SK-N-SH (cell line): ENCODE measurements at regions not wholly inside any gene's neighbourhood (a gene's known extent, or its start where the extent isn't known, plus 50 kb on each side); places are given as distances from the start of the nearest gene placed in this dataset.

Experiments
- CTCF ChIA-PET: fragments of 300-600, 350-600 bp; formaldehyde crosslinking; extraction: SDS; loops from one replicate; lab custom pipeline; 2021; lab: Yijun Ruan, JAX
- POLR2A ChIA-PET: fragments of 350-600 bp; sonication (Branson Sonifier 250); formaldehyde crosslinking; extraction: SDS; loops from one replicate; lab custom pipeline; 2020; ENCODE audit warnings: antibody characterized with exemption, inconsistent platforms; lab: Yijun Ruan, JAX
- DNase-seq: peaks from one replicate; pipeline ENCODE4 v3.0.0; 2012
- H2AFZ ChIP-seq: fragments of 200-600 bp; sonication (generic); 2 replicates; pipeline ENCODE4 v1.8.1; 2016; ENCODE audit warnings: antibody characterized with exemption, mild to moderate bottlenecking, low read depth
- H3F3A ChIP-seq: fragments of 200-600 bp; sonication (generic); replicated peaks from 2 replicates; pipeline ENCODE3; 2016; ENCODE audit warnings: antibody characterized with exemption, mild to moderate bottlenecking; ENCODE audit not compliant: insufficient read depth
- H3K27ac ChIP-seq, 2 experiments: fragments of 200-500 bp in 1 of 2; fragments of 200-600 bp in 1 of 2; sonication (Bioruptor generic) in 1 of 2; sonication (generic), shearing (Covaris generic) in 1 of 2; 2 replicates each; pipeline versions ENCODE4 v1.5.1 to v1.6.1; 2014 to 2016; ENCODE audit warnings: low read depth in 2 of 2, inconsistent platforms in 1 of 2, low read length in 1 of 2, mild to moderate bottlenecking in 1 of 2, mixed read lengths in 1 of 2
- H3K27me3 ChIP-seq: fragments of 200-600 bp; sonication (generic), shearing (Covaris generic); 2 replicates; pipeline ENCODE4 v1.6.1; 2016; ENCODE audit warnings: mixed run types; ENCODE audit not compliant: insufficient read depth
- H3K36me3 ChIP-seq, 2 experiments: fragments of 200-500 bp in 1 of 2; fragments of 200-600 bp in 1 of 2; sonication (Bioruptor generic) in 1 of 2; sonication (generic) in 1 of 2; replicated peaks in 1 of 2; 2 replicates each; pipeline versions ENCODE3 to v1.5.1; 2014 to 2016; ENCODE audit warnings: low read length in 1 of 2, mild to moderate bottlenecking in 1 of 2; ENCODE audit not compliant: insufficient read depth in 2 of 2, control insufficient read depth in 1 of 2
- H3K4me1 ChIP-seq, 2 experiments: fragments of 200-500 bp in 1 of 2; fragments of 200-600 bp in 1 of 2; sonication (Bioruptor generic) in 1 of 2; sonication (generic), shearing (Covaris generic) in 1 of 2; 2 replicates each; pipeline versions ENCODE4 v1.5.1 to v1.6.1; 2014 to 2016; ENCODE audit warnings: low read depth in 1 of 2, low read length in 1 of 2, mixed run types in 1 of 2; ENCODE audit not compliant: insufficient read depth in 2 of 2, control insufficient read depth in 1 of 2
- H3K4me2 ChIP-seq: fragments of 200-600 bp; sonication (generic), shearing (Covaris generic); 2 replicates; pipeline ENCODE4 v1.6.1; 2017; ENCODE audit warnings: mixed run types
- H3K4me3 ChIP-seq, 2 experiments: fragments of 200-500 bp in 1 of 2; fragments of 200-600 bp in 1 of 2; sonication (Bioruptor generic) in 1 of 2; sonication (generic), shearing (Covaris generic) in 1 of 2; 2 replicates each; pipeline versions ENCODE4 v1.5.1 to v1.8.1; 2014 to 2016; ENCODE audit warnings: low read depth in 2 of 2, inconsistent platforms in 1 of 2, low read length in 1 of 2, mild to moderate bottlenecking in 1 of 2, mixed read lengths in 1 of 2, moderate library complexity in 1 of 2
- H3K79me2 ChIP-seq: fragments of 200-600 bp; sonication (generic); 2 replicates; pipeline ENCODE4 v1.8.1; 2017; ENCODE audit warnings: mild to moderate bottlenecking; ENCODE audit not compliant: insufficient read depth
- H3K9ac ChIP-seq: fragments of 200-600 bp; sonication (generic); 2 replicates; pipeline ENCODE4 v1.6.1; 2017; ENCODE audit warnings: mixed run types
- H3K9me2 ChIP-seq: fragments of 200-600 bp; sonication (generic); 2 replicates; pipeline ENCODE4 v1.6.1; 2017; ENCODE audit warnings: mixed run types
- H3K9me3 ChIP-seq: fragments of 200-600 bp; sonication (generic); 2 replicates; pipeline ENCODE4 v1.6.1; 2017; ENCODE audit warnings: mixed run types, mild to moderate bottlenecking, moderate library complexity
- H4K20me1 ChIP-seq: fragments of 200-600 bp; sonication (generic); 2 replicates; pipeline ENCODE4 v1.6.1; 2017; ENCODE audit warnings: mild to moderate bottlenecking, mixed run types; ENCODE audit not compliant: insufficient read depth
- EP300 ChIP-seq, 2 experiments: IDR thresholded peaks; 2 replicates each; pipeline versions ENCODE4 v1.4.0 to v1.6.1; 2012; ENCODE audit warnings: borderline replicate concordance in 1 of 2, low read depth in 1 of 2, low read length in 1 of 2
- FOSL2 ChIP-seq: IDR thresholded peaks from 2 replicates; pipeline ENCODE4 v1.4.0; 2012; ENCODE audit warnings: low read depth, mild to moderate bottlenecking, moderate library complexity, borderline replicate concordance
- FOXM1 ChIP-seq: IDR thresholded peaks from 2 replicates; pipeline ENCODE4 v1.4.0; 2012; ENCODE audit warnings: low read depth, mild to moderate bottlenecking
- GATA2 ChIP-seq: sonication (generic); formaldehyde crosslinking; IDR thresholded peaks from 2 replicates; pipeline ENCODE4 v1.5.0; 2020; ENCODE audit warnings: mild to moderate bottlenecking, missing genetic modification reagents
- JUND ChIP-seq: IDR thresholded peaks from 2 replicates; pipeline ENCODE4 v1.4.0; 2012
- MEF2A ChIP-seq: IDR thresholded peaks from 2 replicates; pipeline ENCODE4 v1.4.0; 2012; ENCODE audit warnings: low read depth, borderline replicate concordance
- NFIC ChIP-seq: IDR thresholded peaks from 2 replicates; pipeline ENCODE4 v1.4.0; 2012; ENCODE audit warnings: borderline replicate concordance
- NRF1 ChIP-seq: IDR thresholded peaks from 2 replicates; pipeline ENCODE4 v1.6.1; 2012; ENCODE audit warnings: low read depth, mild to moderate bottlenecking, low read length
- RAD21 ChIP-seq: IDR thresholded peaks from 2 replicates; pipeline ENCODE4 v1.6.1; 2012; ENCODE audit warnings: mild to moderate bottlenecking, low read length
- RCOR1 ChIP-seq: fragments of 150-350 bp; IDR thresholded peaks from 2 replicates; pipeline ENCODE4 v1.6.1; 2017; ENCODE audit warnings: antibody characterized with exemption, low read length
- RFX5 ChIP-seq: IDR thresholded peaks from 2 replicates; pipeline ENCODE4 v1.6.1; 2012; ENCODE audit warnings: mild to moderate bottlenecking, improper control_type of control experiment, low read length
- RXRA ChIP-seq: IDR thresholded peaks from 2 replicates; pipeline ENCODE4 v1.4.0; 2012; ENCODE audit warnings: low read depth, mild to moderate bottlenecking, borderline replicate concordance
- SMC3 ChIP-seq: IDR thresholded peaks from 2 replicates; pipeline ENCODE4 v1.6.1; 2012; ENCODE audit warnings: low read depth, low read length, improper control_type of control experiment
- TAF1 ChIP-seq: IDR thresholded peaks from 2 replicates; pipeline ENCODE4 v1.6.1; 2012; ENCODE audit warnings: low read depth, mild to moderate bottlenecking, low read length, moderate library complexity, borderline replicate concordance
- TCF12 ChIP-seq: IDR thresholded peaks from 2 replicates; pipeline ENCODE4 v1.4.0; 2012
- TEAD4 ChIP-seq: IDR thresholded peaks from 2 replicates; pipeline ENCODE4 v1.4.0; 2012; ENCODE audit warnings: mild to moderate bottlenecking, borderline replicate concordance; ENCODE audit not compliant: insufficient read depth
- WGBS: methylation state at CpG from one replicate; pipeline ENCODE4 v1.1.6; 2017; ENCODE audit warnings: low lambda C conversion rate; 5-methylcytosine and 5-hydroxymethylcytosine counted together
- TF ChIP-seq, protein P1 (sequence below): fragments of 150-350 bp; IDR thresholded peaks from 2 replicates; pipeline ENCODE4 v1.6.1; 2017; ENCODE audit warnings: antibody characterized with exemption, low read length, low read depth, borderline replicate concordance
- TF ChIP-seq, protein P2 (sequence below): IDR thresholded peaks from 2 replicates; pipeline ENCODE4; 2012
- TF ChIP-seq, protein P3 (sequence below): fragments of 200-600 bp; sonication (generic); IDR thresholded peaks from 2 replicates; pipeline ENCODE4 v1.6.1; 2017; ENCODE audit warnings: antibody characterized with exemption, mild to moderate bottlenecking, moderate library complexity
- TF ChIP-seq, protein P4 (sequence below): fragments of 150-350 bp; IDR thresholded peaks from 2 replicates; pipeline ENCODE4 v1.6.1; 2016; ENCODE audit warnings: mild to moderate bottlenecking, low read depth, low read length

DNA sequence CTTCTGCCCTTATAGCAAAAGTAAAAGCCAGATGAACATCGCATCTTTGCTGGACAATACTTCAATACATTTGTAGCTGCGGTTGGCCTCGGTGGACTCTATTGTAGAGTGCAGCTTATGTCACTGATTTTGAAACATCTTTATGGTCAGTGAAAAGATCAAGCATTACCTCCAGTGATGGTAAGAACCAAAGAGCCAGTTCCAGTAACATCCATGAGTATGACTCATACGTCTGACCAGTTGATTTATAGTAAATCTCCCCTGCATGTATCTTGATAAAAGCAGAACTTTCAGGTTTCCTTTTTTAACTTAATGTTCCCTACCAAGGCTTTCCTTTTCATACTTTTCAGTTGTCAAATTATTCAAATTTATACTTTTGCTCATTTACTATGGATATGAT lies 119.2 kb upstream of the HNRNPA3 start:
- CTCF ChIA-PET, result interaction anchor here (0.8 kb wide), 1 partner anchor 56 kb away, joined by 3 read pairs; no protein-coding TSS in a partner anchor

DNA sequence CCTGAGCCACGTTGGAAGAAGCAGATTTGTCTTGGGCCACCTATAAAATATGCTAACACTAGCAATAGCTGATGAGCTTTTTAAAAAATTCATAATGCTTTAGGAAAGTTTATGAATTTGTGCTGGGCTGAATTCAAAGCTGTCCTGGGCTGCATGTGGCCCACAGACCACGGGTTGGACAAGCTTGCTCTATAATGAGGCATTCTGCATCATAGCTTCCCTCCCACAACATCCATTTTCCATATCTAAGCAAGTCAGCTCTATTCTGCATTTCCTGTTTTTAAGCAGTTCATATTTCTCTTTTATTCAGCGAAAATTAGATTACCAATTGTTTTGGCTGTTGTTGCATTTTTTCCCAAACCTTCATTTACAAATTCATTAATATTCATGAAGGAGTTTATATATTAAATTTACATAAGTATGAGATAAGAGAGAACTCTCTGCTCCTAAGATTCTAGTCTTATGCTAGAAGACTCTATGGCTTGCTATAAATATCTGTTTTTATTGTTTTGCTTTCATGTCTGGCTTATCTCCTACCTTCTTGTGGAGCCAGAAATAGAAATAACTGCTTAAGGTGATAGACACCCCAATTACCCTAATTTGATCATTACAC lies 114.5 kb upstream of the HNRNPA3 start:
- no peaks in the 10 kb centered on the region for H3K79me2 ChIP-seq
- ChIA-PET CTCF (interaction anchor here (1.0 kb wide), 1 partner anchor 9 kb away, joined by 3 read pairs; no protein-coding TSS in a partner anchor), POLR2A (no interaction called here)
- no peaks in the 10 kb centered on the region for H4K20me1 ChIP-seq
- H3K9ac ChIP-seq, result no peak overlapping the region
- H3F3A ChIP-seq, result no peaks in the 10 kb centered on the region
- H3K9me2 ChIP-seq, result no peaks in the 10 kb centered on the region
- H3K4me3 ChIP-seq, result no peak overlapping the region
- H2AFZ ChIP-seq, result no peak overlapping the region
- H3K36me3 ChIP-seq, result no peaks in the 10 kb centered on the region
- no peaks in the 10 kb centered on the region for H3K4me1 ChIP-seq
- H3K9me3 ChIP-seq, result no peaks in the 10 kb centered on the region
- no peak for DNase-seq
- H3K4me2 ChIP-seq, result no peak overlapping the region
- no peaks in the 10 kb centered on the region for H3K27me3 ChIP-seq
- H3K27ac ChIP-seq, result no peak overlapping the region
- 15% methylated on average over 3 of the region's 3 CpGs for WGBS
- TF ChIP-seq, protein P1, sequence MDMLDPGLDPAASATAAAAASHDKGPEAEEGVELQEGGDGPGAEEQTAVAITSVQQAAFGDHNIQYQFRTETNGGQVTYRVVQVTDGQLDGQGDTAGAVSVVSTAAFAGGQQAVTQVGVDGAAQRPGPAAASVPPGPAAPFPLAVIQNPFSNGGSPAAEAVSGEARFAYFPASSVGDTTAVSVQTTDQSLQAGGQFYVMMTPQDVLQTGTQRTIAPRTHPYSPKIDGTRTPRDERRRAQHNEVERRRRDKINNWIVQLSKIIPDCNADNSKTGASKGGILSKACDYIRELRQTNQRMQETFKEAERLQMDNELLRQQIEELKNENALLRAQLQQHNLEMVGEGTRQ, result no peak
- TF ChIP-seq JUND (no peak), RXRA (no peak), FOXM1 (no peak), EP300 (IDR thresholded peaks at IDR 0.05; ENCODE audit: borderline replicate concordance in 1 of 2, low read depth in 1 of 2, low read length in 1 of 2) (no peak), TAF1 (no peak), NFIC (no peak), NRF1 (no peak), TEAD4 (no peak), SMC3 (no peak), RCOR1 (no peak), RAD21 (no peak), GATA2 (CRISPR knock-in tag) (no peak), FOSL2 (no peak), MEF2A (no peak)
- TF ChIP-seq, protein P2, sequence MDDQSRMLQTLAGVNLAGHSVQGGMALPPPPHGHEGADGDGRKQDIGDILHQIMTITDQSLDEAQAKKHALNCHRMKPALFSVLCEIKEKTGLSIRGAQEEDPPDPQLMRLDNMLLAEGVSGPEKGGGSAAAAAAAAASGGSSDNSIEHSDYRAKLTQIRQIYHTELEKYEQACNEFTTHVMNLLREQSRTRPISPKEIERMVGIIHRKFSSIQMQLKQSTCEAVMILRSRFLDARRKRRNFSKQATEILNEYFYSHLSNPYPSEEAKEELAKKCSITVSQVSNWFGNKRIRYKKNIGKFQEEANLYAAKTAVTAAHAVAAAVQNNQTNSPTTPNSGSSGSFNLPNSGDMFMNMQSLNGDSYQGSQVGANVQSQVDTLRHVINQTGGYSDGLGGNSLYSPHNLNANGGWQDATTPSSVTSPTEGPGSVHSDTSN, result no peak

More for the DNA sequence above, 119.2 kb upstream of the HNRNPA3 start:
- TF ChIP-seq, protein P3, sequence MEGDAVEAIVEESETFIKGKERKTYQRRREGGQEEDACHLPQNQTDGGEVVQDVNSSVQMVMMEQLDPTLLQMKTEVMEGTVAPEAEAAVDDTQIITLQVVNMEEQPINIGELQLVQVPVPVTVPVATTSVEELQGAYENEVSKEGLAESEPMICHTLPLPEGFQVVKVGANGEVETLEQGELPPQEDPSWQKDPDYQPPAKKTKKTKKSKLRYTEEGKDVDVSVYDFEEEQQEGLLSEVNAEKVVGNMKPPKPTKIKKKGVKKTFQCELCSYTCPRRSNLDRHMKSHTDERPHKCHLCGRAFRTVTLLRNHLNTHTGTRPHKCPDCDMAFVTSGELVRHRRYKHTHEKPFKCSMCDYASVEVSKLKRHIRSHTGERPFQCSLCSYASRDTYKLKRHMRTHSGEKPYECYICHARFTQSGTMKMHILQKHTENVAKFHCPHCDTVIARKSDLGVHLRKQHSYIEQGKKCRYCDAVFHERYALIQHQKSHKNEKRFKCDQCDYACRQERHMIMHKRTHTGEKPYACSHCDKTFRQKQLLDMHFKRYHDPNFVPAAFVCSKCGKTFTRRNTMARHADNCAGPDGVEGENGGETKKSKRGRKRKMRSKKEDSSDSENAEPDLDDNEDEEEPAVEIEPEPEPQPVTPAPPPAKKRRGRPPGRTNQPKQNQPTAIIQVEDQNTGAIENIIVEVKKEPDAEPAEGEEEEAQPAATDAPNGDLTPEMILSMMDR, result no peak
- TF ChIP-seq, protein P1, result no peak
- TF ChIP-seq NRF1 (no peak), TCF12 (no peak), RFX5 (no peak), FOXM1 (no peak)
- TF ChIP-seq, protein P4, sequence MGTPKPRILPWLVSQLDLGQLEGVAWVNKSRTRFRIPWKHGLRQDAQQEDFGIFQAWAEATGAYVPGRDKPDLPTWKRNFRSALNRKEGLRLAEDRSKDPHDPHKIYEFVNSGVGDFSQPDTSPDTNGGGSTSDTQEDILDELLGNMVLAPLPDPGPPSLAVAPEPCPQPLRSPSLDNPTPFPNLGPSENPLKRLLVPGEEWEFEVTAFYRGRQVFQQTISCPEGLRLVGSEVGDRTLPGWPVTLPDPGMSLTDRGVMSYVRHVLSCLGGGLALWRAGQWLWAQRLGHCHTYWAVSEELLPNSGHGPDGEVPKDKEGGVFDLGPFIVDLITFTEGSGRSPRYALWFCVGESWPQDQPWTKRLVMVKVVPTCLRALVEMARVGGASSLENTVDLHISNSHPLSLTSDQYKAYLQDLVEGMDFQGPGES, result no peak
- Histone ChIP-seq H3K79me2 (no peaks in the 10 kb centered on the region), H3K9me2 (no peaks in the 10 kb centered on the region), H3K36me3 (no peaks in the 10 kb centered on the region), H3K9ac (no peak overlapping the region), H3K27me3 (no peaks in the 10 kb centered on the region), H2AFZ (no peak overlapping the region), H3K4me3 (no peak overlapping the region), H3K4me2 (no peak overlapping the region), H3F3A (no peaks in the 10 kb centered on the region), H3K27ac (no peak overlapping the region), H3K9me3 (no peaks in the 10 kb centered on the region), H4K20me1 (no peaks in the 10 kb centered on the region), H3K4me1 (no peaks in the 10 kb centered on the region)
- no peak for DNase-seq
- whole genome bisulfite sequencing, result 67% methylated on average over 4 of the region's 4 CpGs
- POLR2A ChIA-PET, result no interaction called here
